DMS 273 (cell line): ENCODE measurements at regions not wholly inside any gene's neighbourhood (a gene's known extent, or its start where the extent isn't known, plus 50 kb on each side); places are given as distances from the start of the nearest gene placed in this dataset.
"Not testable (repeated sequence)": the region's sequence is repeated elsewhere in the genome, so short reads cannot be mapped to it uniquely, and the experiment has no call there.

ENCODE experiments used
- DNase-seq: peaks from one replicate; lab custom pipeline; 2025; ENCODE audit not compliant: unreplicated experiment; lab: John Stamatoyannopoulos, UW

DNA sequence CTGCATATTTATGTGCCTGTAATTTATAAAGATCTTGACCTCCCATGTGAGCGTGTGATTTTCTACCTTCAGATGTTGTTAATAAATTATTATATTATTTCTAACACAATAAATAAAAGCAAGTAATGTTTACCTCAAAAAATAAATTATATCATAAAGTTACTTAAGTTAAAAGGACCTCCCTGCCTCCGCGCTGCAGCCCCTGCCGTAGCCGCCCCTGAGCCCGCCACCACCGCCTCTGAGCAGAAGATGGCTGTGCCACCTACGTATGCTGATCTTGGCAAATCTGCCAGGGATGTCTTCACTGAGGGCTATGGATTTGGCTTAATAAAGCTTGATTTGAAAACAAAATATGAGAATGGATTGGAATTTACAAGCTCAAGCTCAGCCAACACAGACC lies 119.6 kb upstream of the BRWD3 start:
- DNase-seq: no peak

DNA sequence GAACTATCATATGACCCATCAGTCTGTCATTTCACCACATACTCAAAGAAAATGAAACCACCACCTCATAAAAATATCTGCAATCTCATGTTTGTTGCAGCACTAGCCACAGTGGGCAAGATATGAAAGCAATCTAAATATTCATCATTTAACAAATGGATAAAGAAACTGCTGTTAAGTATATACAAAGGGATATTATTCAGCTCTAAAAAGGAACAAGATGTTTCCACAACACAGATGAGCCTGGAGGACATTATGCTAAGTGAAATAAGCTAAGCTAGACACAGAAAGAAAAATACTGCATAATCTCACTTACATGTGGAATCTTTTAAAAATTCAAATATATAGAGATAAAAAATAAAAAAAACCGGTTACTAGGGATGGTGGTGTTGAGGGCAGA lies 108.2 kb upstream of the BRWD3 start:
- DNase-seq: no peak

DNA sequence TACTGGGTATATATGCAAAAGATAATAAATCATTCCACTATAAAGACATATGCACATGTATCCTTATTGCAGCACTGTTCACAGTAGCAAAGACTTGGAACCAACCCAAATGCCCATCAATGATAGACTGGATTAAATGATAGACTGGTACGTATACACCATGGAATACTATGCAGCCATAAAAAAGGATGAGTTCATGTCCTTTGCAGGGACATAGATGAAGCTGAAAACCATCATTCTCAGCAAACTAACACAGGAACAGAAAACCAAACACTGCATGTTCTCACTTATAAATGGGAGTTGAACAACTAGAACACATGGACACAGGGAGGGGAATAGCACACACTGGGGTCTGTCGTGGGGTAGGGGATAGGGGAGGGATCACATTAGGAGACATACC lies 102.7 kb upstream of the BRWD3 start:
- DNase-seq: not testable (repeated sequence)

DNA sequence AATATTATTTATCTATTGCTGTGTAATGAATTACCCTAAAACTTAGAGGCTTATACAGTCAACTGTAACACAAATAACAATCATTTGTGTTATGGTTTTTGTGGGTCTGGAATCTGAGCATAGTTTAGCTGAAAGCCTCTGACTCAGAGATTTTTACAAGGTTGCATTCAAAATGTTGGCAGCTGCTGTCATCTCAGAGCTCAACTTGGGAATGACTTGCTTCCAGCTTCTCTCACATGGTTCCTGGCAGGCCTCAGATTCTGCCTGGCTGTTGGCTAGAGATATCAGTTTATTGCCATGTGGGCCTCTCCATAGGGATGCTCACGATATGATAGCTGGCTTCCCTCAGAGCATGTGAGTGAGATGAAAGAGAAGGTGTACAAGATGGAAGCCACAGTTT lies 70.2 kb upstream of the BRWD3 start:
- no peak for DNase-seq

DNA sequence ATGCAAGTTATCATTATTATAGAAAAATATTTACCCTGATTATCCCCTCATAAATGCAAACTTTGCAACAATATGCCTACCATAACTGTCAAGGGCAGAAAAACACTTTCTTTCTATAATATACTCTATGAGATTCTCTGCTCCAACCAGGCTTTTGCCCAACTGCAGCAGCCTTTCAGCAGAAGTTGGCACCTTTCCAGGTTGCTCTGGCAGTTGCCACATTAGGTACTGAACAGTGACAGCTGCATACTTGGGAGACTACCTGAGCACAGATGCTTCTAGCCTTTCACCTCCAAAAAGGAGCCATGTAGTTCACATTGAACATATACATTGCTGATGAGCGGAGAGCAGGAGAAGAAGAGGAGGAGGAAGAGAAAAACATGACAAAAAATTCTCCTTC lies 69.5 kb upstream of the BRWD3 start:
- peak; percentile 32 for DNase-seq

DNA sequence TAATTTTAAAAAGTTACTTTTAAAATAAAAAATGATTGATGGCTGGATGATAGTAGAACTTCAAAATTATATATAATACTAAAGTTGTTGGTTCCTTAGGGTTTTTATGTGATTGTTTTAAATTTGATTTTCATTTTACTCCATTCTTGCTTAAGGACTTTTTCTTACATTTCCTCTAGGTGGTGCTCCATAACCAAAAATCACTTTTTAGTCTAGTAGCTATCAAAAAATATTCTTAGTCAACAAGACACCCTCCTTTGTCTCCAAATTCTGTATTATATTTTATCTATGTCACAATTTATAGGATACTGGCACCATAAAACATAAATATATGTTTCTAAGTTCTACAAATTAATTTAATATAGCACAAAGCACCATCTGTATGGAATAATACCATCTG lies 67.2 kb upstream of the BRWD3 start:
- peak; percentile 69 for DNase-seq
